ENCODE measurements at regions not wholly inside any gene's neighbourhood (a gene's known extent, or its start where the extent isn't known, plus 50 kb on each side); places are given as distances from the start of the nearest gene placed in this dataset.
"Not testable (repeated sequence)": the region's sequence is repeated elsewhere in the genome, so short reads cannot be mapped to it uniquely, and the experiment has no call there.

GRCh38 chr5:17129093-17129849 is 88.2 kb upstream of the BASP1 start:
- H3K27me3 ChIP-seq (replicated peaks; ENCODE audit: insufficient read depth) = no peaks in the 10 kb centered on the region
- no peak for DNase-seq
- H3K4me1 ChIP-seq (ENCODE audit: insufficient read depth) = peaks cover 33% of the 10 kb centered on the region
- H3F3A ChIP-seq (ENCODE audit: insufficient read depth) = peaks cover 13% of the 10 kb centered on the region; the same call in 1 of the 2 replicates
- H3K4me2 ChIP-seq (ENCODE audit: unreplicated experiment) = no peak overlapping the region
- no peaks in the 10 kb centered on the region for H3K9me2 ChIP-seq (ENCODE audit: insufficient read depth)
- no peak for TF ChIP-seq EZH2phosphoT487 (IDR thresholded peaks at IDR 0.05; ENCODE audit: insufficient read depth, low read depth)
- TF ChIP-seq EZH2 (IDR thresholded peaks at IDR 0.05; ENCODE audit: insufficient read depth, poor library complexity, severe bottlenecking) = no peak
- no peaks in the 10 kb centered on the region for H3K36me3 ChIP-seq (ENCODE audit: low read depth)
- H3K79me2 ChIP-seq (ENCODE audit: insufficient read depth) = 0 out of 2 replicates have a peak, but pooled peaks cover 16% of the 10 kb centered on the region
- H3K9ac ChIP-seq = no peak overlapping the region
- H4K20me1 ChIP-seq (ENCODE audit: insufficient read depth) = no peaks in the 10 kb centered on the region
- WGBS, 2 experiments (ENCODE audit: low coverage in 1 of 2, low lambda C conversion rate in 2 of 2, missing lambda C conversion rate in 2 of 2) = 94 to 98% methylated on average over 14 of the region's 14 CpGs
- H3K27ac ChIP-seq = no peak overlapping the region
- H3K9me3 ChIP-seq (ENCODE audit: low read depth) = no peaks in the 10 kb centered on the region
- no peak overlapping the region for H2AFZ ChIP-seq
- in situ Hi-C loops (cut with MboI) = loop anchor here (25.0 kb wide), 1 partner anchor 192 kb away; the partner anchor contains the start of gene MYO10
- no peak overlapping the region for H3K4me3 ChIP-seq

- Histone ChIP-seq H3K79me2 (ENCODE audit: insufficient read depth) (0 out of 2 replicates have a peak, but pooled peaks cover 16% of the 10 kb centered on the region), H3F3A (ENCODE audit: insufficient read depth) (peaks cover 13% of the 10 kb centered on the region; the same call in 1 of the 2 replicates), H3K4me1 (ENCODE audit: insufficient read depth) (peaks cover 30% of the 10 kb centered on the region)
- H3K4me3 ChIP-seq; H4K20me1 ChIP-seq (ENCODE audit: insufficient read depth); H3K36me3 ChIP-seq (ENCODE audit: low read depth); H3K9me2 ChIP-seq (ENCODE audit: insufficient read depth); H3K4me2 ChIP-seq (ENCODE audit: unreplicated experiment); H3K27ac ChIP-seq; H2AFZ ChIP-seq; H3K9me3 ChIP-seq (ENCODE audit: low read depth); H3K9ac ChIP-seq; H3K27me3 ChIP-seq (replicated peaks; ENCODE audit: insufficient read depth); DNase-seq: not testable (repeated sequence)
- in situ Hi-C loops (cut with MboI) = loop anchor here (25.0 kb wide), 1 partner anchor 193 kb away; the partner anchor contains the start of gene MYO10
- 94 to 96% methylated on average over 9 of the region's 9 CpGs for WGBS, 2 experiments (ENCODE audit: low coverage in 1 of 2, low lambda C conversion rate in 2 of 2, missing lambda C conversion rate in 2 of 2)
Observed at GRCh38 chr5:17130302-17130701, 87.1 kb upstream of the BASP1 start.

GRCh38 chr5:17132444-17133083 is 84.9 kb upstream of the BASP1 start:
- Histone ChIP-seq H3F3A (ENCODE audit: insufficient read depth) (peaks cover 7% of the 10 kb centered on the region; the same call in 1 of the 2 replicates), H3K9ac (peak overlapping the region; percentile 12; the same call in 1 of the 2 replicates), H3K4me1 (ENCODE audit: insufficient read depth) (peaks cover 25% of the 10 kb centered on the region), H3K27ac (no peak overlapping the region), H4K20me1 (ENCODE audit: insufficient read depth) (no peaks in the 10 kb centered on the region), H3K9me2 (ENCODE audit: insufficient read depth) (no peaks in the 10 kb centered on the region), H3K27me3 (replicated peaks; ENCODE audit: insufficient read depth) (no peaks in the 10 kb centered on the region), H3K79me2 (ENCODE audit: insufficient read depth) (0 out of 2 replicates have a peak, but pooled peaks cover 16% of the 10 kb centered on the region), H3K36me3 (ENCODE audit: low read depth) (no peaks in the 10 kb centered on the region), H3K4me3 (no peak overlapping the region), H2AFZ (peak overlapping the region; percentile 65), H3K9me3 (ENCODE audit: low read depth) (no peaks in the 10 kb centered on the region), H3K4me2 (ENCODE audit: unreplicated experiment) (no peak overlapping the region)
- TF ChIP-seq EZH2phosphoT487 (IDR thresholded peaks at IDR 0.05; ENCODE audit: insufficient read depth, low read depth) = no peak
- TF ChIP-seq EZH2 (IDR thresholded peaks at IDR 0.05; ENCODE audit: insufficient read depth, poor library complexity, severe bottlenecking) = no peak
- in situ Hi-C loops (cut with MboI) = loop anchor here (25.0 kb wide), 1 partner anchor 195 kb away; the partner anchor contains the start of gene MYO10
- 55 to 57% methylated on average over 4 of the region's 4 CpGs for WGBS, 2 experiments (ENCODE audit: low coverage in 1 of 2, low lambda C conversion rate in 2 of 2, missing lambda C conversion rate in 2 of 2)
- DNase-seq = peak; percentile 63

- DNase-seq = no peak
- Histone ChIP-seq H3K27me3 (replicated peaks; ENCODE audit: insufficient read depth) (no peaks in the 10 kb centered on the region), H3K4me1 (ENCODE audit: insufficient read depth) (peaks cover 16% of the 10 kb centered on the region), H3K27ac (no peak overlapping the region), H3K9me3 (ENCODE audit: low read depth) (no peaks in the 10 kb centered on the region), H3K4me2 (ENCODE audit: unreplicated experiment) (no peak overlapping the region), H3F3A (ENCODE audit: insufficient read depth) (no peaks in the 10 kb centered on the region), H3K9ac (no peak overlapping the region), H3K9me2 (ENCODE audit: insufficient read depth) (no peaks in the 10 kb centered on the region), H4K20me1 (ENCODE audit: insufficient read depth) (no peaks in the 10 kb centered on the region), H3K4me3 (no peak overlapping the region), H2AFZ (no peak overlapping the region), H3K79me2 (ENCODE audit: insufficient read depth) (0 out of 2 replicates have a peak, but pooled peaks cover 16% of the 10 kb centered on the region), H3K36me3 (ENCODE audit: low read depth) (no peaks in the 10 kb centered on the region)
- WGBS, 2 experiments (ENCODE audit: low coverage in 1 of 2, low lambda C conversion rate in 2 of 2, missing lambda C conversion rate in 2 of 2) = 95 to 99% methylated on average over 3 of the region's 3 CpGs
- no peak for TF ChIP-seq EZH2 (IDR thresholded peaks at IDR 0.05; ENCODE audit: insufficient read depth, poor library complexity, severe bottlenecking)
- TF ChIP-seq EZH2phosphoT487 (IDR thresholded peaks at IDR 0.05; ENCODE audit: insufficient read depth, low read depth) = no peak
- in situ Hi-C loops (cut with MboI) = loop anchor here (25.0 kb wide), 1 partner anchor 198 kb away; the partner anchor contains the start of gene MYO10
Observed at GRCh38 chr5:17135050-17135449, 82.4 kb upstream of the BASP1 start.

Measured in GM23248 (cell line).